ENCODE measurements at regions not wholly inside any gene's neighbourhood (a gene's known extent, or its start where the extent isn't known, plus 50 kb on each side); places are given as distances from the start of the nearest gene placed in this dataset.

- no peak overlapping the region for H3K27ac ChIP-seq (replicated peaks)
- TF ChIP-seq CTCF (IDR thresholded peaks at IDR 0.05; ENCODE audit: borderline replicate concordance), result no peak
- intact Hi-C loops (cut with micrococcal nuclease), result no loop called here
Observed at GRCh38 chr12:19003141-19003540, 126.4 kb upstream of the PLEKHA5 start.

GRCh38 chr12:19003987-19004619 lies 125.4 kb upstream of the PLEKHA5 start:
- Histone ChIP-seq H3K36me3 (no peaks in the 10 kb centered on the region), H3K9me3 (replicated peaks) (no peaks in the 10 kb centered on the region), H3K4me3 (no peak overlapping the region), H3K27me3 (ENCODE audit: low read depth) (no peaks in the 10 kb centered on the region), H3K27ac (replicated peaks) (no peak overlapping the region), H3K4me1 (no peaks in the 10 kb centered on the region)
- no peak for DNase-seq
- no peak for TF ChIP-seq CTCF (IDR thresholded peaks at IDR 0.05; ENCODE audit: borderline replicate concordance)
- intact Hi-C loops (cut with micrococcal nuclease), result no loop called here

More at GRCh38 chr12:19003141-19003540, 126.4 kb upstream of the PLEKHA5 start:
- H3K4me3 ChIP-seq, result no peak overlapping the region
- no peaks in the 10 kb centered on the region for H3K36me3 ChIP-seq
- H3K9me3 ChIP-seq (replicated peaks), result no peaks in the 10 kb centered on the region
- DNase-seq, result no peak
- no peaks in the 10 kb centered on the region for H3K27me3 ChIP-seq (ENCODE audit: low read depth)
- no peaks in the 10 kb centered on the region for H3K4me1 ChIP-seq

- Histone ChIP-seq H3K4me3 (no peak overlapping the region), H3K4me1 (no peaks in the 10 kb centered on the region), H3K36me3 (no peaks in the 10 kb centered on the region), H3K27ac (replicated peaks) (no peak overlapping the region), H3K27me3 (ENCODE audit: low read depth) (no peaks in the 10 kb centered on the region), H3K9me3 (replicated peaks) (no peaks in the 10 kb centered on the region)
- no peak for TF ChIP-seq CTCF (IDR thresholded peaks at IDR 0.05; ENCODE audit: borderline replicate concordance)
- DNase-seq, result no peak
- intact Hi-C loops (cut with micrococcal nuclease), result no loop called here
Observed at GRCh38 chr12:19005257-19005801, 124.2 kb upstream of the PLEKHA5 start.

- intact Hi-C loops (cut with micrococcal nuclease), result no loop called here
- TF ChIP-seq CTCF (IDR thresholded peaks at IDR 0.05; ENCODE audit: borderline replicate concordance), result no peak
- no peaks in the 10 kb centered on the region for H3K27me3 ChIP-seq (ENCODE audit: low read depth)
Observed at GRCh38 chr12:19006626-19007137, 122.9 kb upstream of the PLEKHA5 start.

GRCh38 chr12:19008102-19008501 lies 121.4 kb upstream of the PLEKHA5 start:
- no peaks in the 10 kb centered on the region for H3K9me3 ChIP-seq (replicated peaks)
- H3K27me3 ChIP-seq (ENCODE audit: low read depth), result no peaks in the 10 kb centered on the region
- intact Hi-C loops (cut with micrococcal nuclease), result no loop called here
- no peak for DNase-seq
- no peaks in the 10 kb centered on the region for H3K36me3 ChIP-seq
- no peak for TF ChIP-seq CTCF (IDR thresholded peaks at IDR 0.05; ENCODE audit: borderline replicate concordance)
- no peak overlapping the region for H3K27ac ChIP-seq (replicated peaks)
- H3K4me3 ChIP-seq, result no peak overlapping the region
- H3K4me1 ChIP-seq, result no peaks in the 10 kb centered on the region

More at GRCh38 chr12:19006626-19007137, 122.9 kb upstream of the PLEKHA5 start:
- H3K36me3 ChIP-seq, result no peaks in the 10 kb centered on the region
- no peak overlapping the region for H3K4me3 ChIP-seq
- H3K4me1 ChIP-seq, result no peaks in the 10 kb centered on the region
- DNase-seq, result no peak
- no peaks in the 10 kb centered on the region for H3K9me3 ChIP-seq (replicated peaks)
- H3K27ac ChIP-seq (replicated peaks), result no peak overlapping the region

Data from left ventricle myocardium inferior (tissue), 1 donor.